D721Med (cell line): ENCODE measurements at regions not wholly inside any gene's neighbourhood (a gene's known extent, or its start where the extent isn't known, plus 50 kb on each side); places are given as distances from the start of the nearest gene placed in this dataset.

ENCODE experiments used
- DNase-seq: peaks from one replicate; pipeline ENCODE4 v3.0.0; 2011; ENCODE audit warnings: low spot score; ENCODE audit not compliant: insufficient read length
- FAIRE-seq: peaks from 2 replicates; lab custom pipeline; 2011; peaks lifted over from hg19 to GRCh38; lab: Jason Lieb, UNC
- CTCF ChIP-seq: IDR thresholded peaks from 2 replicates; pipeline ENCODE4 v1.5.1; 2012; ENCODE audit warnings: mild to moderate bottlenecking, control low read depth; ENCODE audit not compliant: insufficient read depth; ENCODE audit errors: missing control alignments

- FAIRE-seq (no peak), DNase-seq (no peak)
- no peak for TF ChIP-seq CTCF
Observed at GRCh38 chr11:134691985-134692384, 279.9 kb upstream of the B3GAT1 start.

GRCh38 chr11:134691295-134691873 lies 279.3 kb upstream of the B3GAT1 start:
- DNase-seq, result no peak
- no peak for FAIRE-seq
- TF ChIP-seq CTCF, result no peak

- FAIRE-seq (no peak), DNase-seq (no peak)
- no peak for TF ChIP-seq CTCF
Observed at GRCh38 chr11:134689886-134690285, 277.8 kb upstream of the B3GAT1 start.

DNA sequence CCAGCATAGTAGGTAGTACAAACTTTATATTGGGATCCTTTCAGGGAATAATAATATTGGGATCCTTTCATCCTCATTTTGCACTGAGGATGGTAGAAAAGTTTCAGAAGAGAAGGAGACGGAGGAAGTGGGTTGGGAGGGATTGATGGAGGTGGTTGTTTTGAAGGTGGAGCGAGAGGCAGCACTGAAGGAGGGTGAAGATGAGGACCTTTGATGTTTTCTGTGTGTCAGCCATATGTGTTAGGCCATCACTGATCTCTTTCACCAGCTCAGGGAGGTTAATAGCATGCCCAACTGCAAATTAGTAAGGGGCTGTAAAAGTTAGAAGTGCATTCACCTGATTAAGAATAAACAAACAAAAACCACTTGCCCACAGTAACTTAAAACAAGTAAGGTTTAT lies 275.5 kb upstream of the B3GAT1 start:
- no peak for TF ChIP-seq CTCF
- DNase-seq (no peak), FAIRE-seq (no peak)

- TF ChIP-seq CTCF, result no peak
- FAIRE-seq, result no peak
- DNase-seq, result no peak
Observed at GRCh38 chr11:134686460-134687061, 274.5 kb upstream of the B3GAT1 start.

DNA sequence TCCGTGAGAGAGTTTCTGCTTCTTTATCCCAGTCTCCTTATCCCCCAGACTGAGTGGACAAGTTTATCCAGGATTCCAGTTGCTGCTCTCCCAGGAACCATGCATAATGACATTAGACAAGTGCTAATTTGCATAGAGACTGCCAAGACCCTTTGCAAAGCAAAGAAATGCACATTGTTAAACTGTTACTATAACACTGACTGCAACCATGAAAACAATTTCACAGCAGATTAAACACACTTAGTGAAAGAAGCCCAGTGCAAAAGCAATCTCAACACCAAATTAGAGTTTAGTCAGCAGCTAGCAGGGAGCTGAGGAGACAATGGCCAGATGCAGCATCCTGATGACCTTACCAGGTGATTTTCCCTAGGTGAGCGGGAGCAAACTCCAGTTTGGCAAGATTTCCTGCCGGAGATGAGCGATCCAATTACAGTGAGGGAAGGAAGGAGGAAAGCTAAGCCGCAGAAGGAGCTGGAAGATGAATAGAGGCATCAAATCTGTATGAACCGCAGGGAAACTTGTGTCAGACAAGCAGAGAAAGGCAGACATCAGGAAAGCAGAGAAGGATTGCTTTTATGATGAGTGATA lies 273.8 kb upstream of the B3GAT1 start:
- no peak for TF ChIP-seq CTCF
- FAIRE-seq (no peak), DNase-seq (no peak)

GRCh38 chr11:134684576-134684975 lies 272.5 kb upstream of the B3GAT1 start:
- no peak for FAIRE-seq
- DNase-seq, result no peak
- no peak for TF ChIP-seq CTCF
